GM23338 (cell line): ENCODE measurements at regions not wholly inside any gene's neighbourhood (a gene's known extent, or its start where the extent isn't known, plus 50 kb on each side); places are given as distances from the start of the nearest gene placed in this dataset.

ENCODE experiments used
- ATAC-seq: fragments of 200-7000 bp; cut with Tn5 transposase; 3 replicates; pipeline ENCODE4 v1.9.1; 2020
- DNase-seq: peaks from one replicate; pipeline ENCODE4 v3.0.0-alpha.2; 2015; ENCODE audit warnings: low spot score
- H2AFZ ChIP-seq: fragments of 200-600 bp; sonication (generic); 2 replicates; pipeline ENCODE4 v1.8.0; 2016; ENCODE audit warnings: antibody characterized with exemption, mild to moderate bottlenecking, moderate library complexity
- H3F3A ChIP-seq: fragments of 200-600 bp; sonication (generic); replicated peaks from 2 replicates; pipeline ENCODE4 v1.8.0; 2017; ENCODE audit warnings: antibody characterized with exemption, mixed run types, low read depth
- H3K27ac ChIP-seq: fragments of 200-600 bp; sonication (generic); 2 replicates; pipeline ENCODE4 v1.6.1; 2016; ENCODE audit warnings: low read depth
- H3K27me3 ChIP-seq: fragments of 200-600 bp; sonication (generic); 2 replicates; pipeline ENCODE4 v1.8.0; 2016; ENCODE audit warnings: mild to moderate bottlenecking, mixed run types, moderate library complexity; ENCODE audit not compliant: insufficient read depth
- H3K36me3 ChIP-seq: fragments of 200-600 bp; sonication (generic); 2 replicates; pipeline ENCODE4 v1.8.0; 2016; ENCODE audit warnings: mild to moderate bottlenecking; ENCODE audit not compliant: insufficient read depth
- H3K4me1 ChIP-seq: fragments of 200-600 bp; sonication (generic); 2 replicates; pipeline ENCODE4 v1.8.0; 2016; ENCODE audit warnings: mild to moderate bottlenecking, moderate library complexity; ENCODE audit not compliant: insufficient read depth
- H3K4me2 ChIP-seq: fragments of 200-600 bp; sonication (generic); 2 replicates; pipeline ENCODE4 v1.7.1; 2017; ENCODE audit warnings: mixed run types
- H3K4me3 ChIP-seq: fragments of 200-600 bp; sonication (generic); 2 replicates; pipeline ENCODE4 v1.6.1; 2016; ENCODE audit warnings: mixed run types
- H3K79me2 ChIP-seq: fragments of 200-600 bp; sonication (generic); replicated peaks from 2 replicates; pipeline ENCODE4 v1.8.0; 2017; ENCODE audit warnings: mild to moderate bottlenecking; ENCODE audit not compliant: insufficient read depth
- H3K9me2 ChIP-seq: fragments of 200-600 bp; sonication (generic); 2 replicates; pipeline ENCODE4 v1.8.0; 2017; ENCODE audit not compliant: insufficient read depth
- H4K20me1 ChIP-seq: fragments of 200-600 bp; sonication (generic); replicated peaks from 2 replicates; pipeline ENCODE4 v1.8.0; 2017; ENCODE audit warnings: mild to moderate bottlenecking; ENCODE audit not compliant: insufficient read depth
- H3K27ac Mint-ChIP-seq: 2 replicates; pipeline ENCODE4 v1.8.0; 2020; ENCODE audit warnings: inconsistent platforms, mild to moderate bottlenecking, moderate library complexity, mixed read lengths
- H3K27me3 Mint-ChIP-seq: 3 replicates; pipeline ENCODE4 v1.8.0; 2022; ENCODE audit warnings: low read depth, mild to moderate bottlenecking, moderate library complexity, mixed read lengths, inconsistent platforms; ENCODE audit not compliant: insufficient read depth, poor library complexity
- H3K36me3 Mint-ChIP-seq: 3 replicates; pipeline ENCODE4 v1.8.0; 2021; ENCODE audit warnings: low read depth, mild to moderate bottlenecking, inconsistent platforms, moderate library complexity, mixed read lengths
- H3K4me1 Mint-ChIP-seq: 3 replicates; pipeline ENCODE4 v1.8.0; 2020; ENCODE audit warnings: mild to moderate bottlenecking, inconsistent platforms, mixed read lengths
- H3K4me3 Mint-ChIP-seq: 3 replicates; pipeline ENCODE4 v1.8.0; 2021; ENCODE audit warnings: moderate library complexity, mild to moderate bottlenecking, inconsistent platforms, mixed read lengths
- H3K9me3 Mint-ChIP-seq: 3 replicates; pipeline ENCODE4 v1.8.0; 2020; ENCODE audit warnings: moderate library complexity, mild to moderate bottlenecking, inconsistent platforms, mixed read lengths
- ETS1 ChIP-seq: IDR thresholded peaks from 2 replicates; pipeline ENCODE4 v1.6.1; 2016; ENCODE audit warnings: antibody characterized with exemption
- EZH2 ChIP-seq: fragments of 200-600 bp; sonication (generic); IDR thresholded peaks from one replicate; pipeline ENCODE4 v1.8.0; 2017; ENCODE audit warnings: antibody characterized with exemption, mild to moderate bottlenecking, low read depth; ENCODE audit not compliant: unreplicated experiment
- EZH2phosphoT487 ChIP-seq: fragments of 200-600 bp; sonication (generic); IDR thresholded peaks from one replicate; pipeline ENCODE4 v1.8.1; 2018; ENCODE audit warnings: antibody characterized with exemption; ENCODE audit not compliant: unreplicated experiment
- NANOG ChIP-seq: IDR thresholded peaks from 2 replicates; pipeline ENCODE4 v1.6.1; 2016; ENCODE audit warnings: antibody characterized with exemption, borderline replicate concordance
- REST ChIP-seq: IDR thresholded peaks from one replicate; pipeline ENCODE4 v1.6.1; 2018; ENCODE audit warnings: antibody characterized with exemption; ENCODE audit not compliant: unreplicated experiment
- STAT1 ChIP-seq: IDR thresholded peaks from one replicate; pipeline ENCODE4 v1.6.1; 2016; ENCODE audit warnings: antibody characterized with exemption; ENCODE audit not compliant: unreplicated experiment
- ZNF114 ChIP-seq: fragments of 250-450 bp; sonication (Bioruptor Pico); IDR thresholded peaks from 2 replicates; pipeline ENCODE4 v1.5.0; 2020; ENCODE audit warnings: mild to moderate bottlenecking, moderate library complexity
- ZNF331 ChIP-seq: fragments of 250-450 bp; sonication (Bioruptor Pico); IDR thresholded peaks from 2 replicates; pipeline ENCODE4 v1.5.0; 2020; ENCODE audit warnings: low read depth, mild to moderate bottlenecking, moderate library complexity
- ZNF462 ChIP-seq: fragments of 250-450 bp; sonication (Bioruptor Pico); IDR thresholded peaks from 2 replicates; pipeline ENCODE4 v1.5.0; 2020; ENCODE audit warnings: mild to moderate bottlenecking, moderate library complexity

GRCh38 chr18:72140007-72140406 lies 404.1 kb downstream of the CBLN2 start (continued):
- TF ChIP-seq ETS1 (no peak), EZH2 (no peak), EZH2phosphoT487 (no peak), STAT1 (no peak)

- H3K36me3 ChIP-seq: no peaks in the 10 kb centered on the region
- DNase-seq (peak; percentile 6), ATAC-seq (no peak)
- no peaks in the 10 kb centered on the region for H3K27me3 ChIP-seq
- no peaks in the 10 kb centered on the region for H3K9me2 ChIP-seq
- H3K79me2 ChIP-seq: no peaks in the 10 kb centered on the region
- H3K4me1 ChIP-seq: no peaks in the 10 kb centered on the region
- no peaks in the 10 kb centered on the region for H3K4me1 Mint-ChIP-seq
- H3K4me3 ChIP-seq: no peak overlapping the region
- no peaks in the 10 kb centered on the region for H3K27me3 Mint-ChIP-seq
- no peak overlapping the region for H3K27ac ChIP-seq
- no peaks in the 10 kb centered on the region for H3F3A ChIP-seq
- peaks cover 7% of the 10 kb centered on the region; the same call in 2 of the 3 replicates for H3K36me3 Mint-ChIP-seq
- no peak overlapping the region for H2AFZ ChIP-seq
- no peak for TF ChIP-seq STAT1
- no peak for TF ChIP-seq EZH2
- no peak for TF ChIP-seq NANOG
- TF ChIP-seq REST: no peak
- no peak for TF ChIP-seq ZNF114
- TF ChIP-seq EZH2phosphoT487: no peak
- no peak overlapping the region for H3K27ac Mint-ChIP-seq
- no peak overlapping the region for H3K4me3 Mint-ChIP-seq
- H3K9me3 Mint-ChIP-seq: peaks cover 75% of the 10 kb centered on the region
- H3K4me2 ChIP-seq: no peak overlapping the region
- H4K20me1 ChIP-seq: no peaks in the 10 kb centered on the region
Observed at GRCh38 chr18:72128649-72129048, 415.5 kb downstream of the CBLN2 start.

GRCh38 chr18:72122103-72122502 lies 422.0 kb downstream of the CBLN2 start:
- no peak overlapping the region for H3K27ac Mint-ChIP-seq
- DNase-seq (no peak), ATAC-seq (no peak)
- Histone ChIP-seq H3F3A (no peaks in the 10 kb centered on the region), H3K36me3 (no peaks in the 10 kb centered on the region), H3K9me2 (no peaks in the 10 kb centered on the region), H2AFZ (no peak overlapping the region), H4K20me1 (no peaks in the 10 kb centered on the region), H3K4me3 (no peak overlapping the region), H3K79me2 (no peaks in the 10 kb centered on the region), H3K27me3 (no peaks in the 10 kb centered on the region), H3K4me2 (no peak overlapping the region), H3K4me1 (no peaks in the 10 kb centered on the region), H3K27ac (no peak overlapping the region)
- H3K27me3 Mint-ChIP-seq: peaks cover 3% of the 10 kb centered on the region
- no peaks in the 10 kb centered on the region for H3K4me1 Mint-ChIP-seq
- H3K36me3 Mint-ChIP-seq: peaks cover 6% of the 10 kb centered on the region; the same call in 2 of the 3 replicates
- no peak overlapping the region for H3K4me3 Mint-ChIP-seq
- H3K9me3 Mint-ChIP-seq: peaks cover 59% of the 10 kb centered on the region
- no peak for TF ChIP-seq ZNF462 (CRISPR knock-in tag)
- no peak for TF ChIP-seq ZNF331 (CRISPR knock-in tag)
- TF ChIP-seq ZNF114: no peak
